ENCODE measurements at regions not wholly inside any gene's neighbourhood (a gene's known extent, or its start where the extent isn't known, plus 50 kb on each side); places are given as distances from the start of the nearest gene placed in this dataset.
"Not testable (repeated sequence)": the region's sequence is repeated elsewhere in the genome, so short reads cannot be mapped to it uniquely, and the experiment has no call there.

GRCh38 chr5:166285361-166285760, 2006.1 kb upstream of the WWC1 start:
- no peak for DNase-seq (ENCODE audit: low read depth)
- no peak for TF ChIP-seq CTCF (IDR thresholded peaks at IDR 0.05; ENCODE audit: control insufficient read depth, extremely low read depth, insufficient read depth)
- no peak overlapping the region for H3K4me3 ChIP-seq (ENCODE audit: low read depth, low read length)

- DNase-seq (ENCODE audit: low read depth): no peak
- no peak overlapping the region for H3K4me3 ChIP-seq (ENCODE audit: low read depth, low read length)
- no peak for TF ChIP-seq CTCF (IDR thresholded peaks at IDR 0.05; ENCODE audit: control insufficient read depth, extremely low read depth, insufficient read depth)
These were observed 2004.6 kb upstream of the WWC1 start for GRCh38 chr5:166286832-166287231.

GRCh38 chr5:166287866-166288265, 2003.6 kb upstream of the WWC1 start:
- DNase-seq (ENCODE audit: low read depth): no peak
- no peak for TF ChIP-seq CTCF (IDR thresholded peaks at IDR 0.05; ENCODE audit: control insufficient read depth, extremely low read depth, insufficient read depth)
- no peak overlapping the region for H3K4me3 ChIP-seq (ENCODE audit: low read depth, low read length)

GRCh38 chr5:166291800-166292199, 1999.6 kb upstream of the WWC1 start:
- DNase-seq (ENCODE audit: low read depth); H3K4me3 ChIP-seq (ENCODE audit: low read depth, low read length): not testable (repeated sequence)

GRCh38 chr5:166293892-166294291, 1997.6 kb upstream of the WWC1 start:
- H3K4me3 ChIP-seq (ENCODE audit: low read depth, low read length): no peak overlapping the region
- DNase-seq (ENCODE audit: low read depth): no peak
- no peak for TF ChIP-seq CTCF (IDR thresholded peaks at IDR 0.05; ENCODE audit: control insufficient read depth, extremely low read depth, insufficient read depth)

GRCh38 chr5:166302166-166302565, 1989.3 kb upstream of the WWC1 start:
- TF ChIP-seq CTCF (IDR thresholded peaks at IDR 0.05; ENCODE audit: control insufficient read depth, extremely low read depth, insufficient read depth): no peak
- no peak overlapping the region for H3K4me3 ChIP-seq (ENCODE audit: low read depth, low read length)
- no peak for DNase-seq (ENCODE audit: low read depth)

GRCh38 chr5:166317425-166317824, 1974.0 kb upstream of the WWC1 start:
- no peak for TF ChIP-seq CTCF (IDR thresholded peaks at IDR 0.05; ENCODE audit: control insufficient read depth, extremely low read depth, insufficient read depth)
- H3K4me3 ChIP-seq (ENCODE audit: low read depth, low read length): no peak overlapping the region
- DNase-seq (ENCODE audit: low read depth): no peak

Measured in LNCaP clone FGC (cell line).